Neutrophil (primary cell): ENCODE measurements at regions not wholly inside any gene's neighbourhood (a gene's known extent, or its start where the extent isn't known, plus 50 kb on each side); places are given as distances from the start of the nearest gene placed in this dataset.

Source experiments
- H3K27ac ChIP-seq: fragments of 200-600 bp; sonication (generic); 2 replicates; pipeline ENCODE4 v1.5.1; 2016; ENCODE audit warnings: mild to moderate bottlenecking, moderate library complexity
- H3K27me3 ChIP-seq: fragments of 200-600 bp; sonication (generic); 2 replicates; pipeline ENCODE4 v1.6.0; 2016; ENCODE audit warnings: mild to moderate bottlenecking
- H3K36me3 ChIP-seq: fragments of 200-600 bp; sonication (generic); 2 replicates; pipeline ENCODE4 v1.5.1; 2017
- H3K4me1 ChIP-seq, 2 experiments: fragments of 200-600 bp in 1 of 2; sonication (generic) in 1 of 2; 1 replicate in 1 of 2; 2 replicates in 1 of 2; pipeline versions ENCODE4 v1.5.1 to v1.6.1; 2013 to 2016; ENCODE audit warnings: low read depth in 1 of 2, low read length in 1 of 2, mild to moderate bottlenecking in 1 of 2, moderate library complexity in 1 of 2; ENCODE audit not compliant: control insufficient read depth in 1 of 2, insufficient read depth in 1 of 2
- H3K4me3 ChIP-seq, 2 experiments: fragments of 200-600 bp in 1 of 2; sonication (generic) in 1 of 2; 1 replicate in 1 of 2; 2 replicates in 1 of 2; pipeline ENCODE4 v1.5.1; 2013 to 2016; ENCODE audit warnings: low read depth in 1 of 2, low read length in 1 of 2, mild to moderate bottlenecking in 1 of 2, moderate library complexity in 1 of 2
- H3K9me3 ChIP-seq: fragments of 200-600 bp; sonication (generic); 2 replicates; pipeline ENCODE4 v1.5.1; 2016
- TF ChIP-seq, protein P1 (sequence below): fragments of 200-600 bp; sonication (generic); IDR thresholded peaks from 2 replicates; pipeline ENCODE4 v1.5.1; 2016; ENCODE audit warnings: antibody characterized with exemption

DNA sequence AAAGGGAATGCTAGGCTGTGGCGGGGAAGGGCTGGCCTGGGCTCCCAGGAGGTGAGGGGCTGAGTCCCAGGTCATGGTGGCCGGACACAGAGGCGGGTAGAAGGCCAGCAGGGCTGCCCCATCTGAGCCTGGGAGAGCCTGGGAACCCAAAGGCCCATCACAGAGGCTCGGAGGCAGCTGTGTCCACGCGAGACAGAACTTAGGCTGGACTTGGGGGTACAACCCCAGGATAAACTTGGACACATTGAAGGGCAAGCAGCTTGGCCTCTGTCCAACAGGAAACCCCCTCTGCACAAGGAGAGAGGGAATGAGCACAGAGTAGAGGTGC is 95.9 kb downstream of the ZFP36L2 start:
- TF ChIP-seq, protein P1, sequence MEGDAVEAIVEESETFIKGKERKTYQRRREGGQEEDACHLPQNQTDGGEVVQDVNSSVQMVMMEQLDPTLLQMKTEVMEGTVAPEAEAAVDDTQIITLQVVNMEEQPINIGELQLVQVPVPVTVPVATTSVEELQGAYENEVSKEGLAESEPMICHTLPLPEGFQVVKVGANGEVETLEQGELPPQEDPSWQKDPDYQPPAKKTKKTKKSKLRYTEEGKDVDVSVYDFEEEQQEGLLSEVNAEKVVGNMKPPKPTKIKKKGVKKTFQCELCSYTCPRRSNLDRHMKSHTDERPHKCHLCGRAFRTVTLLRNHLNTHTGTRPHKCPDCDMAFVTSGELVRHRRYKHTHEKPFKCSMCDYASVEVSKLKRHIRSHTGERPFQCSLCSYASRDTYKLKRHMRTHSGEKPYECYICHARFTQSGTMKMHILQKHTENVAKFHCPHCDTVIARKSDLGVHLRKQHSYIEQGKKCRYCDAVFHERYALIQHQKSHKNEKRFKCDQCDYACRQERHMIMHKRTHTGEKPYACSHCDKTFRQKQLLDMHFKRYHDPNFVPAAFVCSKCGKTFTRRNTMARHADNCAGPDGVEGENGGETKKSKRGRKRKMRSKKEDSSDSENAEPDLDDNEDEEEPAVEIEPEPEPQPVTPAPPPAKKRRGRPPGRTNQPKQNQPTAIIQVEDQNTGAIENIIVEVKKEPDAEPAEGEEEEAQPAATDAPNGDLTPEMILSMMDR = no peak
- Histone ChIP-seq H3K27me3 (no peaks in the 10 kb centered on the region), H3K9me3 (no peaks in the 10 kb centered on the region), H3K36me3 (no peaks in the 10 kb centered on the region), H3K4me1 (peaks cover 95% of the 10 kb centered on the region in 2 experiments), H3K4me3 (peak overlapping the region; percentile 42 to 51), H3K27ac (peak overlapping the region; percentile 99)

DNA sequence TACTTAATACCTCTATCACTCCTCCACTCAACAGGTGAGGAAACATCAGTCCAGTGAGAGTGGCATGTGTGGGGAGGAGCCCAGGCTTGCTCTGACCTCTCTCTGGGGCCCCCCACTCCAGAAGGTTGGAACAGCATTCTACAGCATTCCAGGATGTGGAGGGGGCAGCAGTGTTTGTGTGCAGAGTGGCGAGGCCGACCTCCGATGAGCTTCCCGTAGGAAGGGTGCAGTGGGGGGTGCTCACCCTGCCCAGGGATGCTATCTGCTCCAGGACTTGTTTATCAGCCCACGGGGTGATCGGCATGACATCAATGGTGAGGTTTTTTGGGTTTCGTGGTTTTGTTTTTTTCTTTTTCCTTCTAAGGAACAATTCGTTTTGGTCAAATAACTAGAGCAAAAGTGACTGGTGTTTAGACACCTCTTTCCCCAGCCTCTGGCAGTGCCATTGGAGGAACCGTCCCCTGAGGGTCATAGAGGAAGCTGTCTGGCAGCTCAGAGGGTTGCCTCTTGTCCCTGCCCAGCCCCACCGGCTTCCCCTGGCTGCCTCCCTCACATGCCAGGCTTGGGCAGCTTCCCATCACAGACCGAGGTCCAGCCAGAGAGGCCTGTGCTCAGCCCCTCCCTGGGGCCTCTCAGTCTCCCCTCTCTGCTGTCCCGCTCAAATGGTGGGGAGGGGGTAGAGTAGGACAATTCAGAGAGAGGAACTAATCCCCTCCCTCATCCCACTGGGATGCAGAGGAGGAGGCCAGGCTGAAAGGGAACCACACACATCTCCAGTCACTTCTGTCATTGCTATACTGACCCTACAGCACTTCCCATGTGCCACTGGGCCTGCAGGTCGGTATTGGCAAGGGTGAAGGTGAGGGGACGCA is 96.5 kb downstream of the ZFP36L2 start:
- Histone ChIP-seq H3K27ac (peak overlapping the region; percentile 99), H3K36me3 (no peaks in the 10 kb centered on the region), H3K4me3 (peak overlapping the region; percentile 42 to 51), H3K4me1 (peaks cover 91 to 95% of the 10 kb centered on the region in 2 experiments), H3K9me3 (no peaks in the 10 kb centered on the region), H3K27me3 (no peaks in the 10 kb centered on the region)
- TF ChIP-seq, protein P1 = no peak

DNA sequence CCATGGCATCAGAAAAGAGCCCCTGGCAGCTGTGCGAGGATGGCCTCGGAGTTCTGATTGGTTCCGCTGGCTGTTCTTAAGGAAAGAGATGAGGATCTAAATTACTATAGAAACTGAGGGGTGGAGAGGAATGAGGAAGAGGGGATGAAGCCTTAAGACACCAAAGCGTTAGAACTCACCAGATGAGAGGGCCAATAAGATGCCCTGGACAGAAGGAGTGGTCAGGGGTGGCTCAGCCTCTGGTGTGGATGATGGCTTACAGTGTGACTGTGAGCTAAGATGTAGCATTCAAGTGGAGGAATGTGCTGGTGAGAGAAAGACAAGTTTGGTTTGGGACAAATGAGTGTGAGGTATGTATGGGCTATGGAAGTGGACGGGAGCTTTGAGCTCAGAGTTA is 97.8 kb downstream of the ZFP36L2 start:
- H3K27me3 ChIP-seq = no peaks in the 10 kb centered on the region
- TF ChIP-seq, protein P1 = no peak
- peak overlapping the region; percentile 24 to 51 for H3K4me3 ChIP-seq
- peaks cover 85 to 86% of the 10 kb centered on the region in 2 experiments for H3K4me1 ChIP-seq
- H3K36me3 ChIP-seq = no peaks in the 10 kb centered on the region
- no peaks in the 10 kb centered on the region for H3K9me3 ChIP-seq
- H3K27ac ChIP-seq = peak overlapping the region; percentile 99

DNA sequence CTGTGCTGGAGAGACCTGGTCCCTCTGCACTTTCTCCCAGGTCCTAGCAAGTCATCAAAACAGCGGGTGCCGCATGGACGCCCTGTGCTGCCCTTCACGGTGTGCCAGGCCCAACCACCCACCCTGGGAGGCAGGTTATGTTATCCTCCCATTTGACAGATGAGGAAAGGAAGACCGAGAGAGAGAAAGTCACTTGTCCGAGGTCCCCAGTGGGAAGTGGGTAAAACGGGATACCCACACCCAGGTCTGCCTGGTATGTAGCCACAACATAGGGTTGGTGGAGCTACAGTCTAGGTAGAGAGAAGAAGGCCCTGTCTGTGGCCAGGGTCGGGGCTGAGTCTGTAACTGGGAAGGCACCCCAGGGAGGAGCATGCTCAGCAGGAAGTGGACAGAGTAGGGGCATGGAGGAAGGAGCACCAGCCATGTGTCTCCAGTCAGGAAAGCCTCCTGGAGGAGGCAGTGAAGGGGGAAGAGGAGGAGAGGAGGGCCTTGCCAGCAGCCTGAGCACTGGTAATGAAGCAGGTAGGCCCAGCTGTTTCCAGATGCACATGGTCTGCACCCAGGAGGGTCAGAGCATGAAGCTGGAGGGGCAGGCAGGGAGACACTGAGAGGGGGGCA is 98.4 kb downstream of the ZFP36L2 start:
- Histone ChIP-seq H3K27me3 (no peaks in the 10 kb centered on the region), H3K4me1 (peaks cover 79 to 83% of the 10 kb centered on the region in 2 experiments), H3K9me3 (no peaks in the 10 kb centered on the region), H3K36me3 (no peaks in the 10 kb centered on the region), H3K4me3 (peak overlapping the region; percentile 24 to 51), H3K27ac (peak overlapping the region; percentile 99)
- TF ChIP-seq, protein P1 = no peak

DNA sequence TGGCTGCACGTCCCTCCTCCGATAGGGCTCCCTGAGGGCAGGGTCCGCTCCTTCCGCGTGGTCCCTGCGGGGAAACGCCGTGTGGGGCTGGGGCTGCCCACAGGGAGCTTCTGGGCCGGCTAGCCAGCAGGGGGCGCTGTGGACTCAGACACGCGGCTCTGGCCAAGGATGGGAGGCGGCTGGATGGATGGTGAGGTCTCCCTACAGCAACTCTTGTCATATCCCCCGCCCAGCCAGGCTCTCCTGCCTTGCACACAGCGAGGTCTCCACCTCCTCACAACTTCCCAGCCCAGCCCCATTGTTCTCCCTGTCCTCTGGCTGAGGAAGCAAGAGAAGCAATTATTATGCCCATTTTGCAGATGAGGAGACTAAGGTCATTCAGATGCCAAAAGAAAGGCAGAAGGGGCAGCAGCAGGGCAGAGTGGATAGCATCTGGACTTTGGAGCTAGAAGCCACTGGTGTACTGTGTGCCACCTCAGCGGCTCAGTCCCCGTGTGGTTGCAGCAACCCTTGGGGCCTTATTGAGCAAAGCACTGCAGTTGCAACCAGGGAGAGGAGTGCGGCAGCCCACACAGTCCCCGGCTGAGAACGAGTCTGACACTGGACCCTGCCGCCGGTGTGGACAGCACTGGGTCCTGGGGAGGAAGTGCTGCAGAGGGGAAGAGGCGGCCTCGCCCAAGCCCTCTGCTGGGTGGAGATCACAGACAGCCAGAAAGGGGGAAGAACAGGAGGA is 99.0 kb downstream of the ZFP36L2 start:
- Histone ChIP-seq H3K27me3 (no peaks in the 10 kb centered on the region), H3K4me3 (peak overlapping the region; percentile 24 to 51), H3K9me3 (no peaks in the 10 kb centered on the region), H3K27ac (peak overlapping the region; percentile 99), H3K4me1 (peaks cover 74 to 79% of the 10 kb centered on the region in 2 experiments), H3K36me3 (no peaks in the 10 kb centered on the region)
- TF ChIP-seq, protein P1 = peak; percentile 76
